Sigmoid colon (tissue), 6 donors: ENCODE measurements at regions not wholly inside any gene's neighbourhood (a gene's known extent, or its start where the extent isn't known, plus 50 kb on each side); places are given as distances from the start of the nearest gene placed in this dataset.

Source experiments
- DNase-seq: peaks from one replicate; pipeline ENCODE4 v3.0.0-alpha.2; 2019
- H3K27ac ChIP-seq, 4 donors: fragments of 200-600 bp; sonication (generic); one replicate each; pipeline ENCODE4 v1.5.1; 2016 to 2019; ENCODE audit warnings: mild to moderate bottlenecking in 1 of 4
- H3K27me3 ChIP-seq, 3 donors: fragments of 200-600 bp; sonication (generic); one replicate each; pipeline ENCODE4 v1.5.1; 2019; ENCODE audit warnings: mild to moderate bottlenecking in 1 of 3
- H3K36me3 ChIP-seq, 4 donors: fragments of 200-600 bp; sonication (generic); one replicate each; pipeline ENCODE4 v1.5.1; 2016 to 2019
- H3K4me1 ChIP-seq, 4 donors: fragments of 200-600 bp; sonication (generic); one replicate each; pipeline ENCODE4 v1.5.1; 2017 to 2019
- H3K4me3 ChIP-seq, 4 donors: fragments of 200-600 bp; sonication (generic); one replicate each; pipeline ENCODE4 v1.5.1; 2017 to 2019; ENCODE audit warnings: mild to moderate bottlenecking in 2 of 4, moderate library complexity in 1 of 4
- H3K9me3 ChIP-seq, 4 donors: fragments of 200-600 bp in 3 of 4; sonication (generic) in 3 of 4; one replicate each; pipeline versions ENCODE4 v1.5.1 to v1.6.1; 2013 to 2019
- CTCF ChIP-seq, 4 experiments: fragments of 450-650 bp in 3 of 4; fragments of 200-600 bp in 1 of 4; IDR thresholded peaks; one replicate each; pipeline ENCODE4 v1.5.1; 2016 to 2019; ENCODE audit warnings: antibody characterized with exemption in 4 of 4, mild to moderate bottlenecking in 3 of 4, moderate library complexity in 2 of 4
- EP300 ChIP-seq, 4 donors: sonication (generic); formaldehyde crosslinking; IDR thresholded peaks; one replicate each; pipeline ENCODE4 v1.6.1; 2017; ENCODE audit warnings: antibody characterized with exemption in 4 of 4
- POLR2A ChIP-seq, 2 donors: fragments of 450-650 bp; IDR thresholded peaks; one replicate each; pipeline ENCODE4 v1.6.1; 2016; ENCODE audit warnings: antibody characterized with exemption in 2 of 2, mild to moderate bottlenecking in 2 of 2, moderate library complexity in 2 of 2
- POLR2AphosphoS5 ChIP-seq, 4 donors: sonication (generic); formaldehyde crosslinking; IDR thresholded peaks; one replicate each; pipeline ENCODE4 v1.6.1; 2017; ENCODE audit warnings: antibody characterized with exemption in 4 of 4
- WGBS, 2 donors: extraction: QIAGEN DNeasy Blood & Tissue Kit; methylation state at CpG; one replicate each; pipeline ENCODE4 v1.1.7; 2013; 5-methylcytosine and 5-hydroxymethylcytosine counted together
- intact Hi-C: fragments of 100-400 bp; cut with DNase I; formaldehyde crosslinking; loops from one replicate; pipeline ENCODE4 v1.15.1; 2023
- donor health status: healthy with polysubstance abuse.
- donor health status: healthy.

- H3K27me3 ChIP-seq, result no peaks in the 10 kb centered on the region
- WGBS, 2 donors, result 92 to 97% methylated on average over 1 of the region's 1 CpG
- H3K27ac ChIP-seq, result no peak overlapping the region
- no peak for TF ChIP-seq EP300 (IDR thresholded peaks at IDR 0.05)
- TF ChIP-seq CTCF (IDR thresholded peaks at IDR 0.05), result no peak
- H3K9me3 ChIP-seq, result no peaks in the 10 kb centered on the region
- H3K36me3 ChIP-seq, result no peaks in the 10 kb centered on the region
- H3K4me1 ChIP-seq, result no peaks in the 10 kb centered on the region
- H3K4me3 ChIP-seq, result no peak overlapping the region
- no peak for DNase-seq
- intact Hi-C loops, result no loop called here
These were observed 1451.9 kb downstream of the PCDH7 start for GRCh38 chr4:32172086-32172485.

- H3K9me3 ChIP-seq, result no peaks in the 10 kb centered on the region
- TF ChIP-seq POLR2A (IDR thresholded peaks at IDR 0.05) (no peak), EP300 (IDR thresholded peaks at IDR 0.05) (no peak), POLR2AphosphoS5 (IDR thresholded peaks at IDR 0.05) (no peak), CTCF (IDR thresholded peaks at IDR 0.05) (no peak)
- no peak overlapping the region for H3K27ac ChIP-seq
- no peak overlapping the region for H3K4me3 ChIP-seq
- H3K4me1 ChIP-seq, result no peaks in the 10 kb centered on the region
- H3K36me3 ChIP-seq, result no peaks in the 10 kb centered on the region
- DNase-seq, result no peak
- intact Hi-C loops, result no loop called here
- H3K27me3 ChIP-seq, result no peaks in the 10 kb centered on the region
- WGBS, 2 donors, result 90 to 96% methylated on average over 1 of the region's 1 CpG
These were observed 1452.6 kb downstream of the PCDH7 start for GRCh38 chr4:32172761-32173160.

- no peak for TF ChIP-seq POLR2A (IDR thresholded peaks at IDR 0.05)
- TF ChIP-seq EP300 (IDR thresholded peaks at IDR 0.05), result no peak
- no peak for TF ChIP-seq POLR2AphosphoS5 (IDR thresholded peaks at IDR 0.05)
- no peak for TF ChIP-seq CTCF (IDR thresholded peaks at IDR 0.05)
These were observed 1459.9 kb downstream of the PCDH7 start for GRCh38 chr4:32180086-32180485.

GRCh38 chr4:32184186-32184585 is 1464.0 kb downstream of the PCDH7 start:
- no peak for DNase-seq
- Histone ChIP-seq H3K27me3 (no peaks in the 10 kb centered on the region), H3K4me3 (no peak overlapping the region), H3K27ac (no peak overlapping the region), H3K9me3 (no peaks in the 10 kb centered on the region), H3K4me1 (no peaks in the 10 kb centered on the region), H3K36me3 (no peaks in the 10 kb centered on the region)
- TF ChIP-seq POLR2A (IDR thresholded peaks at IDR 0.05) (no peak), EP300 (IDR thresholded peaks at IDR 0.05) (no peak), POLR2AphosphoS5 (IDR thresholded peaks at IDR 0.05) (no peak), CTCF (IDR thresholded peaks at IDR 0.05) (no peak)
- WGBS, 2 donors, result 64 to 78% methylated on average over 2 of the region's 2 CpGs
- intact Hi-C loops, result no loop called here

More at GRCh38 chr4:32180086-32180485, 1459.9 kb downstream of the PCDH7 start:
- Histone ChIP-seq H3K4me3 (no peak overlapping the region), H3K4me1 (no peaks in the 10 kb centered on the region), H3K36me3 (no peaks in the 10 kb centered on the region), H3K9me3 (no peaks in the 10 kb centered on the region), H3K27me3 (no peaks in the 10 kb centered on the region), H3K27ac (no peak overlapping the region)
- DNase-seq, result no peak
- intact Hi-C loops, result no loop called here

- Histone ChIP-seq H3K36me3 (no peaks in the 10 kb centered on the region), H3K9me3 (no peaks in the 10 kb centered on the region), H3K27me3 (no peaks in the 10 kb centered on the region), H3K4me3 (no peak overlapping the region), H3K4me1 (no peaks in the 10 kb centered on the region), H3K27ac (no peak overlapping the region)
- DNase-seq, result no peak
- 90 to 92% methylated on average over 10 of the region's 10 CpGs for WGBS, 2 donors
- TF ChIP-seq EP300 (IDR thresholded peaks at IDR 0.05), result no peak
- no peak for TF ChIP-seq CTCF (IDR thresholded peaks at IDR 0.05)
- no peak for TF ChIP-seq POLR2AphosphoS5 (IDR thresholded peaks at IDR 0.05)
- TF ChIP-seq POLR2A (IDR thresholded peaks at IDR 0.05), result no peak
- intact Hi-C loops, result no loop called here
These were observed 1469.0 kb downstream of the PCDH7 start for GRCh38 chr4:32189130-32189529.
